ENCODE measurements at regions not wholly inside any gene's neighbourhood (a gene's known extent, or its start where the extent isn't known, plus 50 kb on each side); places are given as distances from the start of the nearest gene placed in this dataset.
"Not testable (repeated sequence)": the region's sequence is repeated elsewhere in the genome, so short reads cannot be mapped to it uniquely, and the experiment has no call there.

DNA sequence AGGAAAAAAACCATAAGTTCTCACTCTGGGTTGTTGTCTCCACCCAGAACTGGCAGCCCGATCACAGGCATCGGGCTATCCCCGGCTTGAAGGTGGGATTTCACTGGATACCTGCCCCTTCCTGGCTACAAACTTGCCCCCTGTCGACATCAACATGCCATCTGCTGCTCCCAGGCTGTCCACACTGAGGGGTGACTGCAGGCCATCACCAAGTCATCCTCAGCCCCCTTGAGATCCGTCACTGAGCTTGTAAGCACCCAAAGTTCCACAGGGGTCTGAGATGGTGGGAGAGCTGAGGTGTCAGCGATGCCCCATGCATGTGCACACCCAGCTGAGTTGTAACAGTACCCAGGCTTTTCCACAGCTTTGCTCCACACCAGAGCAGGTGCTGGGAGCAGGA is 211.0 kb downstream of the AMY1C start:
- in situ Hi-C loops (cut with HindIII; ENCODE audit: low pct_unique_long_range_greater_than_20kb, low sequenced_read_pairs) = no loop called here
- no peak for DNase-seq (ENCODE audit: low read depth, low spot score)

DNA sequence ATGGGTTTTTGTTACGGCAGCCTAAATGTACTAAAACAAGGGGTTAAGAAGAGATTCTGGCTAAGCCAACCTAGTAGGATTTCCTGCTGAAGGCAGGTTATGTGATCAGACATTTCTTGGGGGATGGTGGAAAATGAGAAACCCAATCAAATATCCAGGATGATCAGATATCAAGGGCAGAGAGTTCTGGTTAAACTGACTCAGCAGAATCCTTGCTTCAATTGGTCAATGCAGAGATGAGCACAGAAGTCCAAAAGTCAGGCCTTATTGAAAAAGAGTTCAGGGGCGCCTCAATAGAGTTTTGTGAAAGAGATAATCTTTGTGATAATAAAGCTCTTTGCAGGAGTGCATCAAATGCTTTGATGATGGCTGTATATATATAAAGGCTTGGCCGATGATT is 237.1 kb downstream of the AMY1C start:
- DNase-seq (ENCODE audit: low read depth, low spot score) = no peak
- in situ Hi-C loops (cut with HindIII; ENCODE audit: low pct_unique_long_range_greater_than_20kb, low sequenced_read_pairs) = no loop called here

DNA sequence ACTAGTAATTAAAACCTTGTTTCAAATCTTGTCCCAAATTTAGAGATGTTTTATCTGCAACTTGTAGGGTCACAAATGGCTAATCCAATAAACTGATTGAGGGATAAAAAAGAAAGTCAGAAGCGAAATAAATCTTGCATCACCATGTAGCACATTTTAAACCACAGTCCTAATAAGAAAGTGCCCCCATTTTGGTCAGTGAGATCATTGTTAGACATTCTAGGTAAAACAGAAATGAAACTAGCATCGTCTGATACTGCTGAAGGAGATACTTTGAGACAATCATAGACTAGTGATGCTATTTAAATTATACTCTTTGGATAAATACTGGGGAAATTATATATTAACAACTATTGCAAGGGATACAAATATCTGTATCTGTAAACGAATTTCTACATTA is 247.9 kb downstream of the AMY1C start:
- DNase-seq (ENCODE audit: low read depth, low spot score) = no peak
- in situ Hi-C loops (cut with HindIII; ENCODE audit: low pct_unique_long_range_greater_than_20kb, low sequenced_read_pairs) = no loop called here

DNA sequence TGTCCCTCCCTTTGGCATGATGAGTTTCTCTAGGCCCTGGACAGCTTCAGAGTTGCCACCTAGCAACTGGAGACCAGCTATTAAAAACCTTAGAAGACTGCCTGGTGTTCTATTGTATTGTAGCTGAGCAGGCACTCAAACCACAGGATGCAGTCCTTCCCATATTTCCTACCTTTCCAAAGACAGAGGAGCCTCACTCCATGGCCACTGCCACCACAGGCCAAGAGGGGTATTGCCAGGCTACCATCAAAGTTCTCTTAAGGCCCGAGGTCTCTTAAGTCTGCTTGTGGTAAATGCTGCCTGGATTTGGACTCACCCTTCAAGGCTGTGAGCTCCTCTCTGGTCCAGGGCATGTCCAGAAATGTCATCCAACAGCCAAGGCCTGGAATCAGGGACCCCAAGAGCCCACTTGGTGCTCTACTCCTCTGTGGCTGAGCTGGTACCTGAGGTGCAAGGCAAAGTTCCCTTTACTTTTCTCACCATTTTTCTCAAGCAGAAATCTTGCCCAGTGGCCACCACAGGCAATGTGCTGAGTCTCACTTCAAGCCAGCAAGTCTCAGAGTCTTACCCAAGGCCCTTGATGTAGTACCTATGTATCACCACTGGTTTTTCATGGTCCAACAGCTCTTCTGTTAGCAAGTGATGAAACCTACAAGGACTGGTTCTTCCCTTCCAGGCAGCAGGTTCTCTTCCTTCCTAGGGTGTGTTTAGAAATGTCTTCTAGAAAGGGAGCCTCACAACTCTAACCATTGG is 269.4 kb downstream of the AMY1C start:
- DNase-seq (ENCODE audit: low read depth, low spot score) = peak; percentile 3
- in situ Hi-C loops (cut with HindIII; ENCODE audit: low pct_unique_long_range_greater_than_20kb, low sequenced_read_pairs) = no loop called here

DNA sequence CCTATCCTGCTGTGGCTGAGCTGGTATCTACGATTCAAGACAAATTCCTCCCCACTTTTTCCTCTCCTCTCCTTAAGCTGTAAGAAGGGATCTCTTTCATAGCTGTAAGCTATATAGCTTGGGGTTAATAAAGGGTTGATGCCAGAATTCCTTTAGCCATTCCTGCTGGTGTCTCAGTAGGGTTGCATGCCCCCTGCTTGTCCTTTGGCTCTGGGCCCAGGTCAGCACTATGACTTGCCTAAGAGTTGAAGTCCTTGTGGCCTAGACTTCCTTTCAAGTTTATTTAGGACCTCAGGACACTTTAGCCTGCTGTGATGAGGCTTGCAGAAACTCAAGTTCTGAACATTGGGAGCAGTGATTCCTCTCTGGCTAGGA is 270.0 kb downstream of the AMY1C start:
- in situ Hi-C loops (cut with HindIII; ENCODE audit: low pct_unique_long_range_greater_than_20kb, low sequenced_read_pairs) = no loop called here
- no peak for DNase-seq (ENCODE audit: low read depth, low spot score)

DNA sequence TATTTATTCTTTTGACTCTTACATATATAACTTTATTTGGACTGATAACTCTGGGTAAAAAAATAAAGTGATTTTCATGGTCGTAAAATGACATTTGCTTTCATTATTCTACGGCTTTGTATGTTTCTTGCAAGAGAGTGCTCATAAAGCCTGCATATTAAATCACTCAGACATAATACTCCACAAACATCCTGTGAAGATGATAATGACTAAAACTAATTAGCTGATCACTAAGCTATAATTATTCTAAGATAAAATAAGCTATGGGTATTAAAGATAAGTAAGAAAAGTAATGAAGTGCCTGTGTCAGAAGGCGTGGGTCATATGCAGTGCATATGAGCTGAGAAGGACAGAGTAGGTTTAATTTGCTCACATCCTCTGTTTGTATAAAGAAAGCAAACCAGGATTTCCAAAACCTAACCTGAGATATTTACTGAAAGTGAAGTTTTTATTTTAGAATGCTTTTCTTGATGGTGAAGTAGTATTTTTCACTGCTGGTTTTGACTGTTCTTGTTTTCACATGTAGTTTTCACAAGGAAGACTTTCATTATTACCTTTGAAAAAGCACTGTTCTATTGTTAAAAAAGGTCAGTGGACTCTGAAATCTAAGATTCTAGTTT is 278.8 kb downstream of the AMY1C start:
- in situ Hi-C loops (cut with HindIII; ENCODE audit: low pct_unique_long_range_greater_than_20kb, low sequenced_read_pairs) = no loop called here
- DNase-seq (ENCODE audit: low read depth, low spot score) = no peak

DNA sequence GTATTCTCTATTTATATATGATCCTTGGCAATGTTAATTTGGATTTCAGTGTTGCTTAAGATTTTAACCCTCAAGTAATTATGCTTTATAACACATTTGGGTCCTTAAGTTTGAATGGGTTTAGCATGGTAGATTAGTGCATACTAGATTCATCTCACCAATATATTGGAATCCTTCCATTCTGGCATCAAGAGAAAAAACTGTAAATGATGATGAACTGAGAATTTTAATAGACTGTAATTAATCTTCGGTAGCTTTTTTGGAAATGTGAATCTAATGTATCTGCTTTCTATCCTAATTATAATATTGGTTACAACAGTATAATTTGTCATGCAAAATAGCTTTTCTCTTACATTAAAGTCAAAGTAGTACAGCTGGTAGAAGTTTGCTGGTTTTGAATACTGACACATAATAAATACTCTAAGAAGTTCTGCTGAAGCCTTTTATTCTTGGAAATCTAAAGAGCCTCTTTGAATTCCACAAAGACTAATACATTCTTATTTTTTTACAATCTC is 279.8 kb downstream of the AMY1C start:
- no peak for DNase-seq (ENCODE audit: low read depth, low spot score)
- in situ Hi-C loops (cut with HindIII; ENCODE audit: low pct_unique_long_range_greater_than_20kb, low sequenced_read_pairs) = no loop called here

DNA sequence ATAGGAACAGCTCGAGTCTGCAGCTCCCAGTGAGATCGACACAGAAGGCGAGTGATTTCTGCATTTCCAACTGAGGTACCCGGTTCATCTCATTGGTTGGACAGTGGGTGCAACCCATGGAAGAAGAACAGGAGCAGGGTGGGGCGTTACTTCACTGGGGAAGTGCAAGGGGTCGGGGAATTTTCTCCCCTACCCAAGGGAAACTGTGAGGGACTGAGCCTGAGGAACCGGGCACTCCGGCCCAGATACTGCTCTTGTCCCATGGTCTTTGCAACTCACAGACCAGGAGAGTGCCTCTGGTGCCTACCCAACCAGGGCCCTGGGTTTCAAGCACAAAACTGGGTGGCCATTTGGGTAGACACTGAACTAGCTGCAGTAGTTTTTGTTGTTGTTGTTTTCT is 307.1 kb downstream of the AMY1C start:
- DNase-seq (ENCODE audit: low read depth, low spot score) = no peak
- in situ Hi-C loops (cut with HindIII; ENCODE audit: low pct_unique_long_range_greater_than_20kb, low sequenced_read_pairs) = no loop called here

DNA sequence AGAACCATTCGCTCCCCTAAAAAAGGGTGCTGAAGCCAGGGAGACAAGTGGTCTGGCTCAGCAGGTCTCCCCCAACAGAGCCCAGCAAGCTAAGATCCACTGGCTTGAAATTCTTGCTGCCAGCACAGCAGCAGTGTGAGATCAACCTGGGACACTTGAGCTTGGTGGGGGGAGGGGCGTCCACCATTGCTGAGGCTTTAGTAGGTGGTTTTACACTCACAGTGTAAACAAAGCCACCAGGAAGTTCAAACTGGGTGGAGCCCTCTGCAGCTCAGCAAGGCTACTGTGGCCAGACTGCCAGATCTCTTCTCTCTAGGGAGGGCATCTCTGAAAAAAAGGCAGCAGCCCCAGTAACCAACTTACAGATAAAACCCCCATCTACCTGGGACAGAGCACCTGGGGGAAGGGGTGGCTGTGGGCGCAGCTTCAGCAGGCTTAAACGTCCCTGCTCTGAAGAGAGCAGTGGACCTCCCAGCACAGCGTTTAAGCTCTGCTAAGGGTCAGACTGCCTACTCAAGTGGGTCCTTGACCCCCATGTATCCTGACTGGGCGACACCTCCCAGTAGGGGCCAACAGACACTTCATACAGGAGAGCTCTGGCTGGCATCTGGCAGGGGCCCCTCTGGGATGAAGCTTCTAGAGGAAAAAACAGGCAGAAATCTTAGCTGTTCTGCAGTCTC is 307.7 kb downstream of the AMY1C start:
- DNase-seq (ENCODE audit: low read depth, low spot score); in situ Hi-C loops (cut with HindIII; ENCODE audit: low pct_unique_long_range_greater_than_20kb, low sequenced_read_pairs): not testable (repeated sequence)

DNA sequence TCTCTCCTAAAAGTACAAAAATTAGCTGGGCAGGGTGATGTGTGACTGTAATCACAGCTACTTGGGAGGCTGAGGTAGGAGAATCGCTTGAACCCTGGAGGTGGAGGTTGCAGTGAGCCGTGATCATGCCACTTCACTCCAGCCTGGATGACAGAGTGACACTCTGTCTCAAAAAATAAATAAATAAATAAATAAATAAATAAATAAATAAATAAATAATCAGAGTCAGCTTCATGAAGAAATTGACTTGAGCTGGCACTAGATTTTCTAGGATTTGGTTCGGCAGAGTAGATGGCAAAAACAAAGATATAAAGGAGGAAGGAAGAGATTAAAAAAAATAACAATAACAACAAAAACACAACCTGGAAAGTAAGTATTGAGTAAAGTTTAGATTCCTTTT is 311.9 kb downstream of the AMY1C start:
- in situ Hi-C loops (cut with HindIII; ENCODE audit: low pct_unique_long_range_greater_than_20kb, low sequenced_read_pairs); DNase-seq (ENCODE audit: low read depth, low spot score): not testable (repeated sequence)

DNA sequence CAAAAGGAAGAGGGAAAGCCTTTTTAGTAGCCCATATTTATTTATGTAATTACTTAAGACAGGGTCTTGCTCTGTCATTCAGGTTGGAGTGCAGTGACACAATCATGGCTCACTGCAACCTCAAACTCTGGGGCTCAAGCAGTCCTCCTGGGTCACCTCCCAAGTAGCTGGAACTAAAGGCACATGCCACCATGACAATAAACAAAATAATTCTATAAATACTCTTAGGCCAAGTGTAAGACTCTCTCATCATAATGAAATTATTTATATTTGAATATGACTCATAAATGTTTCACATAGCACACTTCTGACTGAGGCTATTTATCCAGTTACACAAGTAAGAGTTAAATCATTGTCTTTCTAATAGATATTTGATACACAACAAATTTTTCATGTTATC is 314.7 kb downstream of the AMY1C start:
- no peak for DNase-seq (ENCODE audit: low read depth, low spot score)
- in situ Hi-C loops (cut with HindIII; ENCODE audit: low pct_unique_long_range_greater_than_20kb, low sequenced_read_pairs) = no loop called here

DNA sequence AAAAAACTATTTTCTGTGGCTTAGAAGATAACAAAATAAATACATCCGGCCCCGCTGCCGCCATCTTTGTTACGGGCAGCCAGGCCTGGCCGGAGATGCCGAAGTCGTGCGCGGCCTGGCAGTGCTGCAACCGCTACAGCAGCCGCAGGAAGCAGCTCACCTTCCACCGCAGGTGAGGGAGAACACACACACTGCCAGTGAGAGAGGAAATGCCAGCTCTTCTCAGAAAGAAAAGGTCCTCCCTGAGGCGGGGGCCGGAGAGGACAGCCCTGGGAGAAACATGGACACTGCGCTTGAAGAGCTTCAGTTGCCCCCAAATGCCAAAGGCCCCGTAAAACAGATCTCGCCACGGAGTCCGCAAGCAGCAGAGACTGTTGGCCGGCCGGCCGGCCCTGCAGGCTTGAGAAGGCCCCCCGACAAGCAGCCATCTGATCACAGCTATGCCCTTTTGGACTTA is 323.2 kb downstream of the AMY1C start:
- in situ Hi-C loops (cut with HindIII; ENCODE audit: low pct_unique_long_range_greater_than_20kb, low sequenced_read_pairs) = no loop called here

DNA sequence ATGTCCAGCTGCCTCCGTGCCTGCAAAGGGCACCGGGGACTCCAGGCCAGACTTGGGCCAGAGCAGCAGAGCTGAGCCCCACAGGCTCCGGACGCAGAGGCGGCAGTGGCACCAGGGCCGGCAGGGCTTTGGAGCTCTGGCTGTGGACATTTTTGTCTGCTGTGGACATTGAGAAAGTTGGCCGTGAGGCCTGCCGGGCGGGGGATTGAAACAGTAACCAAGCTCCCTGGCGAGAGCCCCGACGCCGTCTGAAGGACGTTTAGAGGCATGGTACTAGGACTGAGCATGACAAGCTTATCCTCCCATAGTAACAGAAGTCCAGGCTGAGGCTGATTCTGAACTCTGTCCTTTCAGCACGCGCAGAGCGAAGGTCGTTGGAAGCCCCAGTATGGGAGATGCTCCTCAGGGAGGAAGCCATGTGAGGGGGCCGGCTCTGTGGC is 323.8 kb downstream of the AMY1C start:
- in situ Hi-C loops (cut with HindIII; ENCODE audit: low pct_unique_long_range_greater_than_20kb, low sequenced_read_pairs) = no loop called here
- DNase-seq (ENCODE audit: low read depth, low spot score) = no peak

More for the DNA sequence above, 323.2 kb downstream of the AMY1C start:
- DNase-seq (ENCODE audit: low read depth, low spot score) = no peak

DNA sequence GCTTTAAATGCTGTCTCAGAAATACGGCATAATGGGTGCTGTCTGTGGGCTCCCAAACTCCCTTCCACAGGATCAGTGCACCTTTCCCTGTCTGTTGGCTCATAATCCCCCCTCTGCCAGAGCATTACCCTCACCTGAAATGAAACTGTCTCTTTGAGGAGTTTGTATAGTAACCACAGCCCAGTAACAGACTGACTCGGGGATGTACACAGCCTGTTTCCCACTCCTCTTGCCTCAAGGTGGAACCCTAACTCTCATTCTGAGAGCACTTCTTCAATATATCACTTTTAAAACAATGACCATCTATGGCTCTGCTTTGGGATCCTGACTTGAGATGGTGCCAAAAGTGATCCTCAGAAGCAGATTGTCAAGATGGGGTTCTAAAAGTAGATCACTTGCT is 332.5 kb downstream of the AMY1C start:
- no peak for DNase-seq (ENCODE audit: low read depth, low spot score)
- in situ Hi-C loops (cut with HindIII; ENCODE audit: low pct_unique_long_range_greater_than_20kb, low sequenced_read_pairs) = no loop called here

DNA sequence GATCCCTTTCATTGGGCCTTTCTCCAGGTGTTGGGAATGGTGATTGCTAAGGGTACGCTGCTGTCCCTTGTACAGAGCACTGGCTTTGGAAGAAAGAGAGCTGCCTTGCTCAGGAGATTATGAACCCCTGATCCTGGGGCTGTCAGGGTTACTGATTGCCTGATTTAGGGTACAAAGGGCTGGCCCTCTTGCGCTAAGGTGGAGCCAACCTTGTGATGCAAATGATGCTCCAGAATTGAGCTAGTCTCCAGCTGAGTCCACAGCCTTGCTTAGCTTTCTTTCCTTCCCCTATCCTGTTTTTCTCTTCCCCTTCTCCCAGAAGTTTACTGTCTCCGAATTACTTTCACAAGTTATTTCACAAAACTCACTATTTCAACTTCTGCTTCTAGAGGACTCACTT is 334.7 kb downstream of the AMY1C start:
- in situ Hi-C loops (cut with HindIII; ENCODE audit: low pct_unique_long_range_greater_than_20kb, low sequenced_read_pairs) = no loop called here
- no peak for DNase-seq (ENCODE audit: low read depth, low spot score)

DNA sequence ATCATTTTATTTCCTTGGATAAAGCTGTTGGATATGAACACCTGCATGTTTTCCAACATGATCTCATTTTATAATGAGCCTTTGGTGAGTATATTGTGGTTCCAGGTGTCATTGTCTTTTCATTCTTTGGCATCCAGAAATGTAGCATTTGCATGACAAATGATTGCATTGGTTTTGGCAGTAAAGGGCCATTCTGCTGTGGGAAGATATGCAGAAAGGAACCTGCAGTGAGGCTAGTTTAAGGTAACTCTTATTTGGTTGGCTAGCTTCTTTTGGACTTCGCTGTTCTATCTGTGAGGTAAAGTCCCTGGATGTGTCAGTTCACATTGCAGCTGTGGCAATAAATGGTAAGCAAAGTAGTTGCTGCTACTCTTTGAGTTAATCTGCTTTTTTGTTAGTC is 343.0 kb downstream of the AMY1C start:
- in situ Hi-C loops (cut with HindIII; ENCODE audit: low pct_unique_long_range_greater_than_20kb, low sequenced_read_pairs) = no loop called here
- DNase-seq (ENCODE audit: low read depth, low spot score) = no peak

DNA sequence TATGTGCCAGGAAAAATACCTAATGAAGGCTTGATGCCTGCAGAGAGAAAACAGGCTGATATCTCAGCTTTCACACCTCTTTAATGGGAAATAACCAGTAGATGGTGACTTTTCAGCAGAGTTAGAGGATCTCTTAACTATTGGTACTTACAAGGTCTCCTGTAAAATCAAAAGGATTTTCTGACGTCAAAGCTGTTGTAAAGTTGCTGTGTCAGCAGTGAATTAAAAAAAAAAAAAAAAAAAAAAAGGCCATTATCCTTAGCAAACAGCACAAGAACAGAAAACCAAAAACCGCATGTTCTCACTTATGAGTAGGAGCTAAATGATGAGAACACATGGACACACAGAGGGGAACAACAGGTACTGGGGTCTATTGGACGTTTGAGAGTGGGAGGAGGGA is 349.1 kb downstream of the AMY1C start:
- in situ Hi-C loops (cut with HindIII; ENCODE audit: low pct_unique_long_range_greater_than_20kb, low sequenced_read_pairs) = no loop called here
- no peak for DNase-seq (ENCODE audit: low read depth, low spot score)

DNA sequence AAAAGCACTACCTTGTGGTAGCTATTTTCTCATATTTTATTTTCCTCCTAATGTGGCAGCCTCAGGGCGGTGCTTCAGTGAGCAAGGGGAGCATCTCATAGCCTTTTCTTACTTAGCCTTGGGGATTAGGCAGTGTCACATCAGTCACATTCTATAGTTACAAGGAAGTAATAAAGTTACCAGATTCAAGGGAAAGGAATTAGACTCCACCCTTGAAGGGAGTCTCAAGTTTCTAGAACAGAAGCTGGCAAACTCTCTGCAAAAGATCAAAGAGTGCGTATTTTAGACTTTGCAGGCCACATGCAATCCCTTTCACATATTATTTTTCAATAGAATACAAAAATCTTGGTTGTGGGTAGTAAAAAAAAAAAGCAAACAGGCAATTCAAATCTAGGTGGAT is 350.4 kb downstream of the AMY1C start:
- no peak for DNase-seq (ENCODE audit: low read depth, low spot score)
- in situ Hi-C loops (cut with HindIII; ENCODE audit: low pct_unique_long_range_greater_than_20kb, low sequenced_read_pairs) = no loop called here

DNA sequence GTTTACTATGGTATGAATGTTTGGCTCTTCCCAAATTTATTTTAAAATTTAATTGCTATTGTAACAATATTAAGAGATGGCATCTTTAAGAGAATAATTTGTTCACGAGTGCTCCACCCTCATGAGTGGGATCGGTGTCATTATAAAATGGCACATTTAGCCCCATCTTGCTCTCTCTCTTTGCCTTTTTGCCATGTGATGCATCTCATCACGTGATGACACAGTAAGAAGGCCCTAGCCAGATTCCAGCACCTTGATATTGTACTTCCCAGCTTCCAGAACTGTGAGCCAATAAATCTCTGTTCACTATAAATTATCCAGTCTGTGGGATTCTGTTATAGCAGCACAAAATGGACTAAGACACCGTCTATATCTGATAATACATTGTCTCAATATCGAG is 355.8 kb downstream of the AMY1C start:
- DNase-seq (ENCODE audit: low read depth, low spot score) = no peak
- in situ Hi-C loops (cut with HindIII; ENCODE audit: low pct_unique_long_range_greater_than_20kb, low sequenced_read_pairs) = no loop called here

Measured in SK-MEL-5 (cell line).